ENCODE measurements at regions not wholly inside any gene's neighbourhood (a gene's known extent, or its start where the extent isn't known, plus 50 kb on each side); places are given as distances from the start of the nearest gene placed in this dataset.

DNA sequence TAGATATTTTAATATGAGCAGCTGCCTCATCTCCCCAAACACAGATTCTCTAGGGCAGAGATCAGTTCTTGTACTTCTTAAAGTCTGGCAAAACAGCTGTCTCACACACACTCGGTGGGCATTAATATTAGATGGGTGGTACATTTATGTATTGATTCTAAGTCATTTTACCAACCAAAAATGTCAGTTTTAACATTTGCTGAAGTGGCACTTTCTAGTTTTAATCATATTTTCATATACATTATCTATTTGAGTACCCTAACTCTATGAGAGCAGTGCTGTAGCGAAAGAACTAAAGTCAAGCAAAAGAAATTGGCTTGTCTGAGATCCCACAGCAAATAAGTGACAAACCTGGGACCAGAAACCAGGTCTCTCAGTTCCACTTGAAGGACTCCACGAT is 134.5 kb upstream of the SPRY1 start:
- H3K36me3 ChIP-seq = peaks cover 0 to 1% (median 0%) of the 10 kb centered on the region in 6 donors
- H3K27me3 ChIP-seq (replicated peaks in 1 of 7) = no peaks in the 10 kb centered on the region
- H3K9me3 ChIP-seq = no peaks in the 10 kb centered on the region
- TF ChIP-seq POLR2AphosphoS5 (IDR thresholded peaks at IDR 0.05) (no peak), POLR2A (IDR thresholded peaks at IDR 0.05) (no peak)
- TF ChIP-seq, protein P1, sequence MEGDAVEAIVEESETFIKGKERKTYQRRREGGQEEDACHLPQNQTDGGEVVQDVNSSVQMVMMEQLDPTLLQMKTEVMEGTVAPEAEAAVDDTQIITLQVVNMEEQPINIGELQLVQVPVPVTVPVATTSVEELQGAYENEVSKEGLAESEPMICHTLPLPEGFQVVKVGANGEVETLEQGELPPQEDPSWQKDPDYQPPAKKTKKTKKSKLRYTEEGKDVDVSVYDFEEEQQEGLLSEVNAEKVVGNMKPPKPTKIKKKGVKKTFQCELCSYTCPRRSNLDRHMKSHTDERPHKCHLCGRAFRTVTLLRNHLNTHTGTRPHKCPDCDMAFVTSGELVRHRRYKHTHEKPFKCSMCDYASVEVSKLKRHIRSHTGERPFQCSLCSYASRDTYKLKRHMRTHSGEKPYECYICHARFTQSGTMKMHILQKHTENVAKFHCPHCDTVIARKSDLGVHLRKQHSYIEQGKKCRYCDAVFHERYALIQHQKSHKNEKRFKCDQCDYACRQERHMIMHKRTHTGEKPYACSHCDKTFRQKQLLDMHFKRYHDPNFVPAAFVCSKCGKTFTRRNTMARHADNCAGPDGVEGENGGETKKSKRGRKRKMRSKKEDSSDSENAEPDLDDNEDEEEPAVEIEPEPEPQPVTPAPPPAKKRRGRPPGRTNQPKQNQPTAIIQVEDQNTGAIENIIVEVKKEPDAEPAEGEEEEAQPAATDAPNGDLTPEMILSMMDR (IDR thresholded peaks at IDR 0.05 in 8 of 11, conservative IDR thresholded peaks at IDR 0.05 in 3 of 11) = no peak
- intact Hi-C loops (cut with DNase I; ENCODE audit: low total_unique reads) = no loop called here
- no peak for DNase-seq
- H3K4me3 ChIP-seq = no peak overlapping the region
- 85 to 97% (median 89%) methylated on average over 3 of the region's 3 CpGs for WGBS, 5 donors
- no peak overlapping the region for H3K27ac ChIP-seq
- H3K4me1 ChIP-seq = peaks cover 0 to 26% (median 2%) of the 10 kb centered on the region in 6 donors

DNA sequence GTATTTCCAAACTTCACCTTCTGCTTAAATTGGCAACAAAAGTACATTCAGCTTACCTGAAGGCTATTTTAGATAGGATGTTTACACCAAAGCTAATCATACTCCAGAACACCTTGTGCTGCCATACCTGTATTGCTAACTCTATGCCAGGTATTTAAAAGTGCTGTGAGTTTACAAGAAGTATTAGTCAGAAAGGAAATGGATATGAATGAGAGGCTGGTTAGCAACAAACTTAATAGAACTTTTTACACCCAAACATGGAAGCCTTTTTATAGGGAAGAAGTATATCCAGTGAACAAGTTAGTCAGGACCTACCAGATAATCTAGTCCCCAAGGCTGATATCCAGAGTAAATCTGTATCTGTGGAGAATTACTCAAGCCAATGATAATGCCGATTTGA is 131.2 kb upstream of the SPRY1 start:
- Histone ChIP-seq H3K36me3 (no peaks in the 10 kb centered on the region), H3K9me3 (no peaks in the 10 kb centered on the region), H3K4me3 (no peak overlapping the region), H3K27ac (no peak overlapping the region), H3K4me1 (no peaks in the 10 kb centered on the region), H3K27me3 (replicated peaks in 1 of 7) (no peaks in the 10 kb centered on the region)
- intact Hi-C loops (cut with DNase I; ENCODE audit: low total_unique reads) = no loop called here
- TF ChIP-seq POLR2A (IDR thresholded peaks at IDR 0.05) = no peak
- TF ChIP-seq, protein P1 (IDR thresholded peaks at IDR 0.05 in 8 of 11, conservative IDR thresholded peaks at IDR 0.05 in 3 of 11) = no peak
- no peak for TF ChIP-seq POLR2AphosphoS5 (IDR thresholded peaks at IDR 0.05)
- 95 to 100% (median 98%) methylated on average over 1 of the region's 1 CpG for WGBS, 5 donors
- no peak for DNase-seq

GRCh38 chr4:123266221-123266620 is 130.4 kb upstream of the SPRY1 start:
- Histone ChIP-seq H3K4me1 (no peaks in the 10 kb centered on the region), H3K27me3 (replicated peaks in 1 of 7) (no peaks in the 10 kb centered on the region), H3K27ac (no peak overlapping the region), H3K9me3 (no peaks in the 10 kb centered on the region), H3K36me3 (no peaks in the 10 kb centered on the region), H3K4me3 (no peak overlapping the region)
- no peak for DNase-seq
- TF ChIP-seq, protein P1 (IDR thresholded peaks at IDR 0.05 in 8 of 11, conservative IDR thresholded peaks at IDR 0.05 in 3 of 11) = no peak
- TF ChIP-seq POLR2A (IDR thresholded peaks at IDR 0.05) = no peak
- TF ChIP-seq POLR2AphosphoS5 (IDR thresholded peaks at IDR 0.05) = no peak
- intact Hi-C loops (cut with DNase I; ENCODE audit: low total_unique reads) = no loop called here

GRCh38 chr4:123278755-123279154 is 117.8 kb upstream of the SPRY1 start:
- H3K27me3 ChIP-seq (replicated peaks in 1 of 7) = no peaks in the 10 kb centered on the region
- H3K9me3 ChIP-seq = peaks cover 0 to 5% (median 0%) of the 10 kb centered on the region in 8 donors
- DNase-seq = no peak
- TF ChIP-seq, protein P1 (IDR thresholded peaks at IDR 0.05 in 8 of 11, conservative IDR thresholded peaks at IDR 0.05 in 3 of 11) = no peak
- TF ChIP-seq POLR2A (IDR thresholded peaks at IDR 0.05) (no peak), POLR2AphosphoS5 (IDR thresholded peaks at IDR 0.05) (no peak)
- 92 to 98% (median 97%) methylated on average over 3 of the region's 3 CpGs for WGBS, 5 donors
- H3K4me3 ChIP-seq = no peak overlapping the region
- no peaks in the 10 kb centered on the region for H3K36me3 ChIP-seq
- no peak overlapping the region for H3K27ac ChIP-seq
- intact Hi-C loops (cut with DNase I; ENCODE audit: low total_unique reads) = no loop called here
- peaks cover 0 to 2% (median 0%) of the 10 kb centered on the region in 6 donors for H3K4me1 ChIP-seq

Measured in spleen (tissue), 11 donors.